Inflammatory macrophage (primary cell): ENCODE measurements at regions not wholly inside any gene's neighbourhood (a gene's known extent, or its start where the extent isn't known, plus 50 kb on each side); places are given as distances from the start of the nearest gene placed in this dataset.
"Not testable (repeated sequence)": the region's sequence is repeated elsewhere in the genome, so short reads cannot be mapped to it uniquely, and the experiment has no call there.

Source experiments
- DNase-seq, 2 donors: peaks; one replicate each; pipeline ENCODE4 v3.0.0-alpha.2; 2020 to 2022

GRCh38 chr2:34254272-34254878 is 655.3 kb upstream of the FAM98A start:
- no peak for DNase-seq

- DNase-seq = no peak
Observed at GRCh38 chr2:34252111-34252510, 653.0 kb upstream of the FAM98A start.

GRCh38 chr2:34251578-34251977 is 652.5 kb upstream of the FAM98A start:
- no peak for DNase-seq

DNA sequence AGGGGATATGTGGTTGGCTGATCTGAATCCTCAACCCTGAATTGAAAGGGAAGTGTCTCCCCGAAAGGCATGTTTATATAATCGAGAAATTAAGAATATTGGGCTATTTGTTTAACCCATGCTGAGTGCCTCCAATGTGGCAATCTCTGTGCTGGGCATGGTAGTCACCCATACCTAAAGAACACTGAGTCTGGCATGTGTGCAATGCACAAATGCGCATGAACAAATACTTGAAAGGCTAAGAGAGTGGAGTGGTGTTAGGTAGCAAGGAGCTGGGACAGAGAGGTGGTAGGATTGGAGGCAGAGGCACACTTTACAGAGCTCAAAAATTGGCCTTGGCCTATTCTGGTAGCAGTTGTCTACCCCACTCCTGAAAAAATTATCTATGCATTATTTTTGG is 645.1 kb upstream of the FAM98A start:
- DNase-seq = no peak

DNA sequence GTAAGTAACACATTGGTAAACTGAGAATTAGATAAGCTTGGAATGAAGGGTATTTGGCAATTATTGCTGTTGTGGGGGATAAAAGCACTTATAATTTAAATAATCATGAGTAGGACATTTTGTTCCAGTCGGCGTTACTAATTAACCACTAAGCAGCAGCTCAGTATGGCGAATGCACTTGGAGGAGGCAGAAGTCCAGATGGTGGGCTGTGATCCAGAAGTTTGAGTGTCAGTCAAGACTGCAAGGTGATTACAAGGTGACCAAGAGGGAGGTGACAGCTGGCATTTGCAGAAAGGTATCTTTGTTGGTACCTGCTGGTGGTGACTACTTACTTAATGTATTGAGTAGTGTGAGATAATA is 643.6 kb upstream of the FAM98A start:
- DNase-seq = no peak

- no peak for DNase-seq
Observed at GRCh38 chr2:34241905-34242762, 643.0 kb upstream of the FAM98A start.

- DNase-seq = no peak
Observed at GRCh38 chr2:34239511-34239910, 640.4 kb upstream of the FAM98A start.

DNA sequence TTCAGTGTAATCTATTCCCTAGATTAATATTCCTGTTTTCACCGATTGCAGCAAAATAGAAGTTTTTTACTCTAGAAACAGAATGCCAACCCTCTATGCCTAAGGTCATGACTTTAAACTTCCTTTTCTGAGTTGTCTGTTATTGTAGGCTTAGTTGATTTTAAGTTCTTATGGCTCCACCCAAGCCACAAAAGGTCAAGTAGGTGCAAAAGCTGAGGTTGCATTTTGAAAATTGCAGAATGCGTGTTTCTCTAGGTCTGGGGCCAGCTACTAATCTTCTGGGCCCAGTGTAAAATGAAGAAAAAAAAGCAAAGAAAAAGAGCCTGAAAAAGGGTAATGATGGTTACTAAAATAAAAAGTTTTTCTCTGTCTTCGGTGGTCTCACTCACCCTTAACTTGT is 635.7 kb upstream of the FAM98A start:
- no peak for DNase-seq

DNA sequence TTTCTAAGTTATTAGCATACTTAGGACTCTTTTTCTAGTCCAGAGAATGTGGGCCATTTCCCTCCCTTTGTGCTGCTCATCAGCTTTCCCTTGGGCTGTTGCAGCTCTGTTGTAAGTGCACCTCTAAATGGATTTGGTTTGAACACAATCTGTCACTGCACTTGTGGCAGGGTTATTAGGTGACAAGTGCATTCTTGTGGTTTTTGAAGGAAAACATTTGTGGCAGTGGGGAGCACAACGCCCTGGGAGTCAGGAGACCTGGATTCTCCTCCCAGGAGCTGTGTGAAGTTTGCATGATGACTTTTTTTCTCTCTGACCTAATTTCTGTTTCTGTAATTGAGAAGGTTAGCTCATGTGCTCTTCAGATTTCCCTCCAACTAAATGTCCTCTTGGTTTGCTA is 630.9 kb upstream of the FAM98A start:
- no peak for DNase-seq

DNA sequence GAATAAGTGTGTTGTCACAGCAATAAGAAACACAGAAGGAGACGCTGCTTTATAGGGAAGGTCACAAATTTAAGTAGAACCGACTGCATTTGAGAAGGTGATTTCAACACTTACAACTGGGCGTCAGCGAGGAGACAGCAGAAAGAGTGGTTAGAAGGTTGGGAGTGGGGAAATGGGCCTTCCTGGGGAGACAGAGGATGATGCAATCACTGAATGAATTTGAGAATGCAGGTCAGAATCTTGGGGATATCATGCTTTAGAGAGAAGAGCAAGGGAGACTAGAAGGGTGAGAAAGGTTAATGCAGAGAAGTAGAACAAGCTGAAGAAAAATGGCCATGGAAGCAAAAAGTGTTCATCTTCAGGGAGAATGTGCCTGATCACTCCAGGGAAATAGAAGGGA is 616.1 kb upstream of the FAM98A start:
- no peak for DNase-seq

DNA sequence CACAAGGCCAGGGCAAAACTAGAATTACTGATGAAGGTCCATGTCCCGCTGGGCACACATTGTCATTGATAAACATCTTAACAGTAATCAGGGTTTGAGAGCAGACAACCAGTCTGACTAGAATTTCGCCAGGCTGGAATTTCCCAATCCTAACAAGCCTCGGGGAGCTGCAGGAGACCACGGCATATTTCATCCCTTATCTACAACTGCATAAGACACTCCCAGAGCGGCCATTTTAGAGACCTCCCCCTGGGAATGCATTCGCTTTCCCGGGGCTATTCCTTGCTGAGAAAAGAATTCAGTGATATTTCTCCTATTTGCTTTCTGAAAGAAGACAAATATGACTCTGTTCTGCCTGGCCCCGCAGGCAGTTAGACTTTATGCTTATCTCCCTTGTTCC is 611.3 kb upstream of the FAM98A start:
- not testable (repeated sequence) for DNase-seq

DNA sequence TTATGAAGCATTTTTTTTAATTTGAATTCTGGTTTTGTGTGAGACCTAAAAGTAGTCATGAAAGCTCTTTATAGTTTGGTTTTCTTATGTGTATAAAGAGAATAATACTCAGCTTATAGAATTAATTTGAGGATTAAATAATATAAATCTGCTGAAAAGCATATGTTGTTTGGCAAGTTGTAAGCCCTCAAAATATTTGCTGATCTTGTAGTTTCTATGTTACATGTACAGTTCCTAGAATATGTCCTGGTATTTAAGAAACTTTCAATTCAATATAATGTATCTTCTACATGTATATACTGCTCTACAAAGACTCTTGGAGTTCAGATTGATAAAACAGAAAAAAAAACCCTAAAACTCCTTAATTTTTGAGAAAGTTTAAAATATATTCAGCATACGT is 605.5 kb upstream of the FAM98A start:
- DNase-seq = no peak

DNA sequence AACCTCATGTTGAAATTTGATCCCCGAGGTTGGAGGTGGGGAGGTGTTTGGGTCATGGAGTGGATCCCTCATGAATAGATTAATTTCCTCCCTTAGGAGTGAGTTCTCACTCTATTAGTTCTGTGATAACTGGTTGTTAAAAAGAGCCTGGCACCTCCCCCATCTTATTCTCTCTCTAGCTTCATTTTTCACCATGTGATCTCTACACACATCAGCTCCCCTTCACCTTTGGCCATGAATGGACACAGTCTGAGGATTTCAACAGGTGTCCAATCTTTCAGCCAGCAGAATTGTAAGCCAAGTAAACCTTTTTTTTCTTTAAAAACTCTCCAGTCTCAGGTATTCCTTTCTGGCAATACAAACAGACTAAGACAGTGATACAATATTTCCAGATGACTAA is 602.0 kb upstream of the FAM98A start:
- no peak for DNase-seq

DNA sequence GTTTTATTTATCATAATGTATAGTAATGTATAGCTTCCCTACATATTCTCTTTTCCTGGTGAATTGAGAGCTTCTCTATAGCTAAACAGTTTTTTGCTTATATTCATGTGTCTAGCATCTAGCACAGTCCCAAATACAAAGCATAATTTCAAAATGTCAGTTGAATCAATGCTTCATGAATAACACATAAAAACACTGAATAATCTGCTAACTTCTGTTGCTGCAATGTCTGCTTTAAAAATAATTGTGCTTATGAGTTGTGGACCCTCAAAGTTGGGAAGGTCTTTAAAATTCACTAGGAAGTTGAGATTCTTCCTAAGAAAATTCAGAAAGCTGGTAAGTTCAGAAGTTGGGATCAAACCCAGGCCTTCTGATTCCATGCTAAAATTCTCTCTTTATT is 600.9 kb upstream of the FAM98A start:
- DNase-seq = no peak

- DNase-seq = no peak
Observed at GRCh38 chr2:34193164-34193563, 594.1 kb upstream of the FAM98A start.

GRCh38 chr2:34188464-34189303 is 589.6 kb upstream of the FAM98A start:
- DNase-seq = no peak

DNA sequence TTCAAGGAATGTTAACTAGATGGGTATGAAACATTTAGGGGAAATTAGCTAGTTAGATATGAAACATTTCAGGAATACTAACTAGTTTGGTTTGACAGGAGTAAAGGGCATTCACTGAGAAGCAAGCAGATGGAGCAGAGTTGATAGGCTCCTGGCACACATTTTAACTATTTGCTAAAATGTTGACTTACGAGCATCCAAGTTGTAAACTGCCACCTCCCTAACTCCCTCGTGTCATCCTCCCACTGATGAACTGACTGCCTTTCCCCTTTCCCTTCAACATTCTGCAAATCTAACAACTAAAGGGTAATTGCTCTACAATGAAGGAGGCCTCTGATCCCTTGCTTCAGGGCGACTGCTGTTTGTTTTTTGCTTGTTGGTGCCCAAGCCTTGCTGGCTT is 580.4 kb upstream of the FAM98A start:
- no peak for DNase-seq

GRCh38 chr2:34178482-34178881 is 579.4 kb upstream of the FAM98A start:
- no peak for DNase-seq

DNA sequence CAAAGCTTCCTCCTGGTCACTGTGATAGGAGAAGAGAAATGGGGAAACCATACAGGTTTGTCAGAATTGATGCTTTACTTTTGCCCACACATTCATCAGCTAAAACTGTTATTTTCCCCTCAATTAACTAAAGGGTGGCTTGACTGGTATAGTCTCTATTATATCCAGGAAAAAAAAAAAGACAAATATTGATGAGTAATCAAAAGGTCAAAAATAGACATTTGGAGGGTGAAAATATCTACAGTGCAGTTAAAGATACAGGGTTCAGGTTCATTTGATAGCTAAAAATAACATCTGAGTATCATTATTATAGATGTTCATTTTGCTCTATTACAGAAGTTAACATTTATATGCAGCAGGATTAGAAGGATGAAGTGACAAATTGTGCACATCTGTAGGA is 577.6 kb upstream of the FAM98A start:
- no peak for DNase-seq

DNA sequence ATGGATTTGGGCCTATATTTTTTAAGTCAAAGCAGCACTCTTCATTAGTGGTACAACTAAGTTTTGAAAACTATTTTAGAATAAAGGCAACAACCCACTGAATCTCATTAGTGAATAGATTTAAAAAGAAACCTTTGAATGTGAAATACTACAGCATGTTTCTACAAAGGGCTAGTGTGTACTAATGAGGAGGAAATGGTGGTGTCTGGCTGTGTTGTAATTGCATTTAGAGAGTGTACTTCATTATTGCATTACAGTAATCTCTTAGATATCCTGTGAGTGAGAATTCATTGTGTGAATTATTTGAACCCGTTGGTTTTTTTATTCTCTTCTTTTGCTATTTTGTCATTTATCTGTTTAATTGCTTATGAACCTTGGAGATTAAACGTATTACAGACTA is 575.4 kb upstream of the FAM98A start:
- no peak for DNase-seq

- DNase-seq = no peak
Observed at GRCh38 chr2:34162231-34162630, 563.1 kb upstream of the FAM98A start.

GRCh38 chr2:34161549-34161948 is 562.5 kb upstream of the FAM98A start:
- no peak for DNase-seq

DNA sequence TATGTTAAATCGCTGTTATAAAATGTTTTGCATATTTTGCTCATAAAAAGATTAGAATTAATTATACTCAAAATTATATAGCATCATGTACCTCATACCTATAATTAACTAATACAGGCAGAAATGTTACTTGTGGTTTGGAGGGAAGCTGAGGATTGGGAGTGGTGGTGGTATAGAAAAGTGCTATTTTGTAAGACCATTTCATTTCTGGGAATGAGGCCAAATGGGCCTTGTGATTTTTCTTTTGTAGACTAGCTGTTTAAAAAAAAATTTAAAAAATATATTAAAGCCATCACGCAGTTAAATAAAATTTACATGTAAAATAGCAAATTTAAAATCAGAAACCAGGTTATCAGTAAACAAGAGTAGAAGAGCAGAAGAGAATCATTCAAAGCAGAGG is 560.8 kb upstream of the FAM98A start:
- no peak for DNase-seq

DNA sequence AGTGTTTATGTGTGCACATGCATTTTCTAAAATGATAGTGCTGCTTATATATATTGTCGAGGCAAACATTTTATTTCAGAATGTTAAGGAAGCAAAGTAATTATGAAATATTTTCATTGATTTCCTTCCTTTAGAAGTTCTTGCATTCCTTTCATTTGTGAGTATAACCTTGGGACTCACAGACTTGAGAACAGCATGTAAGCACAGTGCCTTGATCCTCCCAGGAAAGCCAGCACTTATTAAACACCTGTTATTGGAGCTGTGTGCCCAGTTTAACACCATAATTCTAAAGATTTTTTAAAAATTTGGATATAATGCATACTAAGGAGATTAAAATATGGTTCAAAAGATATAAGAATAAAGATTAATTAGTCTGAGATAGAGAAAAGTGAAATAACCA is 554.4 kb upstream of the FAM98A start:
- no peak for DNase-seq
